SK-N-SH treated with all-trans-retinoic acid at 6 μM for 48 hours (cell line): ENCODE measurements at regions not wholly inside any gene's neighbourhood (a gene's known extent, or its start where the extent isn't known, plus 50 kb on each side); places are given as distances from the start of the nearest gene placed in this dataset.

Experiments used
- ATAC-seq: fragments of 200-7000 bp; cut with Tn5 transposase; 3 replicates; pipeline ENCODE4 v1.9.1; 2020; ENCODE audit warnings: mild to moderate bottlenecking, moderate library complexity
- ARNTL ChIP-seq: fragments of 450-650 bp; formaldehyde crosslinking; IDR thresholded peaks from 2 replicates; pipeline ENCODE4 v1.5.0; 2020; ENCODE audit warnings: low read depth, mild to moderate bottlenecking, moderate library complexity, borderline replicate concordance
- BACH2 ChIP-seq: fragments of 250-450 bp; sonication (Bioruptor Pico); IDR thresholded peaks from 2 replicates; pipeline ENCODE4 v1.9.0; 2021; ENCODE audit warnings: mild to moderate bottlenecking, borderline replicate concordance
- CSDC2 ChIP-seq: fragments of 250-450 bp; sonication (Bioruptor Pico); IDR thresholded peaks from 2 replicates; pipeline ENCODE4 v1.5.0; 2020; ENCODE audit warnings: mild to moderate bottlenecking, moderate library complexity
- ESRRG ChIP-seq: fragments of 250-450 bp; sonication (Bioruptor Pico); IDR thresholded peaks from 2 replicates; pipeline ENCODE4 v1.6.1; 2021; ENCODE audit warnings: mild to moderate bottlenecking
- GLIS3 ChIP-seq: fragments of 250-450 bp; sonication (Bioruptor Pico); IDR thresholded peaks from 2 replicates; pipeline ENCODE4 v1.5.0; 2020; ENCODE audit warnings: mild to moderate bottlenecking, moderate library complexity
- ISL1 ChIP-seq: fragments of 250-450 bp; sonication (Bioruptor Pico); IDR thresholded peaks from 2 replicates; pipeline ENCODE4 v2.1.2; 2022; ENCODE audit warnings: mild to moderate bottlenecking, moderate library complexity
- OSR1 ChIP-seq: fragments of 250-450 bp; sonication (Bioruptor Pico); IDR thresholded peaks from 2 replicates; pipeline ENCODE4 v1.8.0; 2022; ENCODE audit warnings: moderate library complexity, mild to moderate bottlenecking, inconsistent platforms
- PPARA ChIP-seq: fragments of 250-450 bp; sonication (Bioruptor Pico); IDR thresholded peaks from 2 replicates; pipeline ENCODE4 v1.5.0; 2020; ENCODE audit warnings: mild to moderate bottlenecking, borderline replicate concordance
- RARB ChIP-seq: fragments of 250-450 bp; sonication (Bioruptor Pico); IDR thresholded peaks from 2 replicates; pipeline ENCODE4 v1.8.0; 2021; ENCODE audit warnings: mild to moderate bottlenecking, moderate library complexity
- SNAI2 ChIP-seq: fragments of 250-450 bp; sonication (Bioruptor Pico); IDR thresholded peaks from 2 replicates; pipeline ENCODE4 v1.5.0; 2020; ENCODE audit warnings: mild to moderate bottlenecking, moderate library complexity
- TCF4 ChIP-seq: fragments of 250-450 bp; sonication (Bioruptor Pico); IDR thresholded peaks from 2 replicates; pipeline ENCODE4 v1.8.0; 2021; ENCODE audit warnings: mild to moderate bottlenecking, moderate library complexity, borderline replicate concordance
- TOX ChIP-seq: fragments of 250-450 bp; sonication (Bioruptor Pico); IDR thresholded peaks from 2 replicates; pipeline ENCODE4 v1.8.0; 2021; ENCODE audit warnings: mild to moderate bottlenecking, moderate library complexity, borderline replicate concordance
- ZC3H10 ChIP-seq: fragments of 250-450 bp; sonication (Bioruptor Pico); IDR thresholded peaks from 2 replicates; pipeline ENCODE4 v1.5.1; 2021; ENCODE audit warnings: mild to moderate bottlenecking, moderate library complexity
- ZFP3 ChIP-seq: fragments of 250-450 bp; sonication (Bioruptor Pico); IDR thresholded peaks from 2 replicates; pipeline ENCODE4 v1.5.0; 2020; ENCODE audit warnings: mild to moderate bottlenecking, moderate library complexity
- ZFP30 ChIP-seq: fragments of 450-650 bp; formaldehyde crosslinking; IDR thresholded peaks from 2 replicates; pipeline ENCODE4 v1.5.0; 2022; ENCODE audit warnings: mild to moderate bottlenecking, moderate library complexity
- ZNF565 ChIP-seq: fragments of 450-650 bp; formaldehyde crosslinking; conservative IDR thresholded peaks from 2 replicates; pipeline ENCODE4 v1.5.0; 2020; ENCODE audit warnings: low read depth, mild to moderate bottlenecking, moderate library complexity
- ZNF70 ChIP-seq: fragments of 450-650 bp; formaldehyde crosslinking; IDR thresholded peaks from 2 replicates; pipeline ENCODE4 v1.5.0; 2020; ENCODE audit warnings: mild to moderate bottlenecking, moderate library complexity
- ZNF8 ChIP-seq: fragments of 450-650 bp; formaldehyde crosslinking; IDR thresholded peaks from 2 replicates; pipeline ENCODE4 v1.5.0; 2020; ENCODE audit warnings: mild to moderate bottlenecking, moderate library complexity
- TF ChIP-seq, protein P1 (sequence below): fragments of 250-450 bp; sonication (Bioruptor Pico); IDR thresholded peaks from 2 replicates; pipeline ENCODE4 v1.5.1; 2020; ENCODE audit warnings: low read depth, mild to moderate bottlenecking, moderate library complexity
- TF ChIP-seq, protein P2 (sequence below): fragments of 250-450 bp; sonication (Bioruptor Pico); IDR thresholded peaks from 2 replicates; pipeline ENCODE4 v1.5.1; 2021; ENCODE audit warnings: mild to moderate bottlenecking, moderate library complexity
- TF ChIP-seq, protein P3 (sequence below): fragments of 250-450 bp; sonication (Bioruptor Pico); IDR thresholded peaks from 2 replicates; pipeline ENCODE4 v1.8.0; 2021; ENCODE audit warnings: low read depth, mild to moderate bottlenecking, moderate library complexity, borderline replicate concordance
- TF ChIP-seq, protein P4 (sequence below): fragments of 250-450 bp; sonication (Bioruptor Pico); IDR thresholded peaks from 2 replicates; pipeline ENCODE4 v1.5.0; 2020; ENCODE audit warnings: mild to moderate bottlenecking, moderate library complexity

DNA sequence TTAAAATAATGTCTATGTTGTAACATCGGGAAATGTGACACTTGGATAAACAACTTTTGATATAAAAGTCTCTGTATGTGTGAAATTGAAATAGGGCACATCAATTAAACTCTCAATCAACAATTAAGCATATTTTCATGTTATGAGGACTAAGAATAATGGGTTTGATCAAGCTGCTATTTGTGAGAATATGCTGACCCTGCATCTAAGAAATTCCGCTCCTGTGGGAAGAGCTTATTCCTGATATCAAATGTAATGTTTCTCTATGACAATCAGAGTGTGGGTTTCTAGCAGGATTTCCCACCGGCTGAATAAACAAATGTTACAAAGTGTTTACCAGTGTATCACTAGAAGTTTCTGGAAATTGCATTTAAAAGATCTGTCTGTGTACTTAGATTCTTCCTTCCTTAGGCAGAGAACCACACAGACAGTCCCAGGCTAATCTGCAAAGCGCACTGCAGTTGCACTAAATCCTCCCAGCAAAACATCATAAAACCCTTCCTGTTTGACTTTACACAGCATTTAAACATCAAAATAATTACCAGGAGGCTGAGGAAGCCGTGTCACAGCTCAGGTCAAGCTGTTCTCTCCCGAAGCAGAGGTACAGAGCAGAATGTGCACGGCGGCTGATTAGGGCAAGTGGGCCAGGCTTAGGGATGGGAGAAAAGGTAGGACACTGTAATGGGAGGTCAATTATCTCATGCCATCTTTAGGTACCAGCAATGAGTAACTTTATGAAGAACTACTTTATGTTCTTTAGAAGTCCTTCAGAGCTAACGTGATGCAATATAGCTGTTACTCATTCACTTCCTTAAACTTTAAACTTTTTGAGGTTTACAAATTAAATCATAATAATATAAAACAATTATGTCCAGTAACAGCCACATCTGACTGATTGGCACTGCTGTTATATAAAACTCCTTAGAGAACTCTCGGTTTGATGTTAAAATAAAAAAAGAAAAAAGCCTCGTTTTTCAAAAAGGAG lies 109.1 kb upstream of the CTTNBP2 start:
- no peak for ATAC-seq
- TF ChIP-seq OSR1 (CRISPR knock-in tag), result no peak
- TF ChIP-seq, protein P1, sequence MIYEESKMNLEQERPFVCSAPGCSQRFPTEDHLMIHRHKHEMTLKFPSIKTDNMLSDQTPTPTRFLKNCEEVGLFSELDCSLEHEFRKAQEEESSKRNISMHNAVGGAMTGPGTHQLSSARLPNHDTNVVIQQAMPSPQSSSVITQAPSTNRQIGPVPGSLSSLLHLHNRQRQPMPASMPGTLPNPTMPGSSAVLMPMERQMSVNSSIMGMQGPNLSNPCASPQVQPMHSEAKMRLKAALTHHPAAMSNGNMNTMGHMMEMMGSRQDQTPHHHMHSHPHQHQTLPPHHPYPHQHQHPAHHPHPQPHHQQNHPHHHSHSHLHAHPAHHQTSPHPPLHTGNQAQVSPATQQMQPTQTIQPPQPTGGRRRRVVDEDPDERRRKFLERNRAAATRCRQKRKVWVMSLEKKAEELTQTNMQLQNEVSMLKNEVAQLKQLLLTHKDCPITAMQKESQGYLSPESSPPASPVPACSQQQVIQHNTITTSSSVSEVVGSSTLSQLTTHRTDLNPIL, result no peak
- no peak for TF ChIP-seq CSDC2 (CRISPR knock-in tag)
- no peak for TF ChIP-seq ESRRG (CRISPR knock-in tag)
- TF ChIP-seq, protein P2, sequence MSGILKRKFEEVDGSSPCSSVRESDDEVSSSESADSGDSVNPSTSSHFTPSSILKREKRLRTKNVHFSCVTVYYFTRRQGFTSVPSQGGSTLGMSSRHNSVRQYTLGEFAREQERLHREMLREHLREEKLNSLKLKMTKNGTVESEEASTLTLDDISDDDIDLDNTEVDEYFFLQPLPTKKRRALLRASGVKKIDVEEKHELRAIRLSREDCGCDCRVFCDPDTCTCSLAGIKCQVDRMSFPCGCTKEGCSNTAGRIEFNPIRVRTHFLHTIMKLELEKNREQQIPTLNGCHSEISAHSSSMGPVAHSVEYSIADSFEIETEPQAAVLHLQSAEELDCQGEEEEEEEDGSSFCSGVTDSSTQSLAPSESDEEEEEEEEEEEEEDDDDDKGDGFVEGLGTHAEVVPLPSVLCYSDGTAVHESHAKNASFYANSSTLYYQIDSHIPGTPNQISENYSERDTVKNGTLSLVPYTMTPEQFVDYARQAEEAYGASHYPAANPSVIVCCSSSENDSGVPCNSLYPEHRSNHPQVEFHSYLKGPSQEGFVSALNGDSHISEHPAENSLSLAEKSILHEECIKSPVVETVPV, result no peak
- TF ChIP-seq PPARA (CRISPR knock-in tag), result no peak

DNA sequence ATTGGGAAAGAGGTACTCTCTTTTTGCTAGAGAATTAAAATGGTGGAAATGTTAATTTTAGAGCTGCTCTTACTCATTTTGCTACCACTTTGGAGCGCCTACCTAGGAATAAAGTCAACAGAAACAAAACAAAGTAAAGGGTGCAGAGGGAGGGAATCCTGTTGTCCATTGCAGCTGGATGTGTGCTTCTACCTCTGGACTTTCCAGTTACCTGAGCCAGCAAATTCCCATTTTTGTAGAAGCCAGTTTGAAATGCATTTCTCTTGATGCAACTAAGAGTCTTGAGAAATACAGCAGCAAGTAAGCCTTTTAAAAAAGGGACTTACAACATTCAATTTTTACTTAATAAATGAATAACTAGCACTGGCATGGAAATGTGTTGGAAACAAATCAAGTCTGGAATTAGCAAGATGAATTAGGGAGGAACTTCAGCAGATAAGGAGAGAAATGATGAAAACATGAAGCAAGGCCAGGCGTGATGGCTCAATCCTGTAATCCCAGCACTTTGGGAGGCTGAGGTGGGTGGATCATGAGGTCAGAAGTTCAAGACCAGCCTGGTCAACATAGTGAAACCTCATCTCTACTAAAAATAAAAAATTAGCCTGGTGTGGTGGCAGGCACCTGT lies 113.5 kb upstream of the CTTNBP2 start:
- no peak for ATAC-seq
- TF ChIP-seq TOX, result no peak
- no peak for TF ChIP-seq ARNTL (CRISPR knock-in tag)
- TF ChIP-seq ZFP3 (CRISPR knock-in tag), result no peak
- TF ChIP-seq, protein P3, sequence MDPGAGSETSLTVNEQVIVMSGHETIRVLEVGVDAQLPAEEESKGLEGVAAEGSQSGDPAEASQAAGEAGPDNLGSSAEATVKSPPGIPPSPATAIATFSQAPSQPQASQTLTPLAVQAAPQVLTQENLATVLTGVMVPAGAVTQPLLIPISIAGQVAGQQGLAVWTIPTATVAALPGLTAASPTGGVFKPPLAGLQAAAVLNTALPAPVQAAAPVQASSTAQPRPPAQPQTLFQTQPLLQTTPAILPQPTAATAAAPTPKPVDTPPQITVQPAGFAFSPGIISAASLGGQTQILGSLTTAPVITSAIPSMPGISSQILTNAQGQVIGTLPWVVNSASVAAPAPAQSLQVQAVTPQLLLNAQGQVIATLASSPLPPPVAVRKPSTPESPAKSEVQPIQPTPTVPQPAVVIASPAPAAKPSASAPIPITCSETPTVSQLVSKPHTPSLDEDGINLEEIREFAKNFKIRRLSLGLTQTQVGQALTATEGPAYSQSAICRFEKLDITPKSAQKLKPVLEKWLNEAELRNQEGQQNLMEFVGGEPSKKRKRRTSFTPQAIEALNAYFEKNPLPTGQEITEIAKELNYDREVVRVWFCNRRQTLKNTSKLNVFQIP (CRISPR knock-in tag), result no peak
- no peak for TF ChIP-seq SNAI2 (CRISPR knock-in tag)
- no peak for TF ChIP-seq PPARA (CRISPR knock-in tag)
- TF ChIP-seq TCF4 (CRISPR knock-in tag), result no peak
- TF ChIP-seq ZNF565, result no peak
- TF ChIP-seq BACH2 (CRISPR knock-in tag), result no peak
- no peak for TF ChIP-seq ESRRG (CRISPR knock-in tag)
- TF ChIP-seq, protein P1, result no peak
- TF ChIP-seq, protein P2, result no peak
- TF ChIP-seq ZC3H10 (CRISPR knock-in tag), result no peak
- TF ChIP-seq CSDC2 (CRISPR knock-in tag), result no peak
- TF ChIP-seq GLIS3, result no peak
- no peak for TF ChIP-seq ZNF8 (CRISPR knock-in tag)

DNA sequence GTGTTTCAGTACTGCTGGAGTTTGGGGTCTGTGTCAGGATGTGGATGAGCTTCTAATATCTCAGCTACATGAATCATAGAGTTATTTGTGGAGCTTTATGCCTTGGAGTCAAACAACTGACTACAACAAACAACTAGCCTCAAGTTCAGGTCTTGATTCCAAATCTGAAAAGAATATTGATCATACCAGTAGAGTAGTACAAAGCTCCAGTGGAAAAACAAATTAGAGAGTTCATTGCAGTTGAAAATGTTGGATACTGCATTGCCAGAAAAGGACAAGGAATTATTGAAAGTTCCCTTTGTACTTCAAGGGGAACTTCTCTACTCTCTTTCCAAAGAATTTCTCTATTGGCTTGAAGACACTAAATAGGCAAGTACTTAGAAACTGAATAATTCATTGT lies 117.6 kb upstream of the CTTNBP2 start:
- no peak for ATAC-seq
- no peak for TF ChIP-seq ZNF8 (CRISPR knock-in tag)
- TF ChIP-seq ARNTL (CRISPR knock-in tag), result no peak
- TF ChIP-seq, protein P1, result no peak
- no peak for TF ChIP-seq TCF4 (CRISPR knock-in tag)
- no peak for TF ChIP-seq TOX
- TF ChIP-seq ZC3H10 (CRISPR knock-in tag), result no peak
- TF ChIP-seq ZNF70 (CRISPR knock-in tag), result no peak
- TF ChIP-seq RARB (CRISPR knock-in tag), result no peak
- TF ChIP-seq ISL1 (CRISPR knock-in tag), result no peak
- no peak for TF ChIP-seq CSDC2 (CRISPR knock-in tag)
- TF ChIP-seq ESRRG (CRISPR knock-in tag), result no peak
- TF ChIP-seq BACH2 (CRISPR knock-in tag), result no peak
- TF ChIP-seq ZFP30 (CRISPR knock-in tag), result no peak
- no peak for TF ChIP-seq OSR1 (CRISPR knock-in tag)
- TF ChIP-seq PPARA (CRISPR knock-in tag), result no peak
- TF ChIP-seq ZFP3 (CRISPR knock-in tag), result no peak
- TF ChIP-seq, protein P4, sequence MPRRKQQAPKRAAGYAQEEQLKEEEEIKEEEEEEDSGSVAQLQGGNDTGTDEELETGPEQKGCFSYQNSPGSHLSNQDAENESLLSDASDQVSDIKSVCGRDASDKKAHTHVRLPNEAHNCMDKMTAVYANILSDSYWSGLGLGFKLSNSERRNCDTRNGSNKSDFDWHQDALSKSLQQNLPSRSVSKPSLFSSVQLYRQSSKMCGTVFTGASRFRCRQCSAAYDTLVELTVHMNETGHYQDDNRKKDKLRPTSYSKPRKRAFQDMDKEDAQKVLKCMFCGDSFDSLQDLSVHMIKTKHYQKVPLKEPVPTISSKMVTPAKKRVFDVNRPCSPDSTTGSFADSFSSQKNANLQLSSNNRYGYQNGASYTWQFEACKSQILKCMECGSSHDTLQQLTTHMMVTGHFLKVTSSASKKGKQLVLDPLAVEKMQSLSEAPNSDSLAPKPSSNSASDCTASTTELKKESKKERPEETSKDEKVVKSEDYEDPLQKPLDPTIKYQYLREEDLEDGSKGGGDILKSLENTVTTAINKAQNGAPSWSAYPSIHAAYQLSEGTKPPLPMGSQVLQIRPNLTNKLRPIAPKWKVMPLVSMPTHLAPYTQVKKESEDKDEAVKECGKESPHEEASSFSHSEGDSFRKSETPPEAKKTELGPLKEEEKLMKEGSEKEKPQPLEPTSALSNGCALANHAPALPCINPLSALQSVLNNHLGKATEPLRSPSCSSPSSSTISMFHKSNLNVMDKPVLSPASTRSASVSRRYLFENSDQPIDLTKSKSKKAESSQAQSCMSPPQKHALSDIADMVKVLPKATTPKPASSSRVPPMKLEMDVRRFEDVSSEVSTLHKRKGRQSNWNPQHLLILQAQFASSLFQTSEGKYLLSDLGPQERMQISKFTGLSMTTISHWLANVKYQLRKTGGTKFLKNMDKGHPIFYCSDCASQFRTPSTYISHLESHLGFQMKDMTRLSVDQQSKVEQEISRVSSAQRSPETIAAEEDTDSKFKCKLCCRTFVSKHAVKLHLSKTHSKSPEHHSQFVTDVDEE, result no peak
- no peak for TF ChIP-seq GLIS3
- no peak for TF ChIP-seq ZNF565
